Hepatocyte (in vitro differentiated cells): ENCODE measurements at regions not wholly inside any gene's neighbourhood (a gene's known extent, or its start where the extent isn't known, plus 50 kb on each side); places are given as distances from the start of the nearest gene placed in this dataset.
A peak's percentile ranks its signal among the peaks of the same experiment; 100 is the strongest.

Source experiments
- DNase-seq: peaks from one replicate; pipeline ENCODE4 v3.0.0-alpha.2; 2016; ENCODE audit warnings: low spot score
- H2AFZ ChIP-seq: fragments of 200-600 bp; sonication (generic); 2 replicates; pipeline ENCODE4 v1.6.0; 2016; ENCODE audit warnings: antibody characterized with exemption, mild to moderate bottlenecking
- H3K27ac ChIP-seq: fragments of 200-600 bp; sonication (generic); 2 replicates; pipeline ENCODE4 v1.5.1; 2016; ENCODE audit warnings: mild to moderate bottlenecking
- H3K27me3 ChIP-seq: fragments of 200-600 bp; sonication (generic); 2 replicates; pipeline ENCODE4 v1.6.1; 2016
- H3K36me3 ChIP-seq: fragments of 200-600 bp; sonication (generic); replicated peaks from 2 replicates; pipeline ENCODE4 v1.5.1; 2016; ENCODE audit warnings: low read depth; ENCODE audit not compliant: insufficient read depth
- H3K4me1 ChIP-seq: fragments of 200-600 bp; sonication (generic); 2 replicates; pipeline ENCODE4 v1.5.1; 2016; ENCODE audit warnings: mild to moderate bottlenecking, moderate library complexity; ENCODE audit not compliant: insufficient read depth
- H3K4me2 ChIP-seq: fragments of 200-600 bp; sonication (generic); 2 replicates; pipeline ENCODE4 v1.6.0; 2016
- H3K4me3 ChIP-seq: fragments of 200-600 bp; sonication (generic); 2 replicates; pipeline ENCODE4 v1.5.1; 2016; ENCODE audit warnings: mild to moderate bottlenecking
- H3K79me2 ChIP-seq: fragments of 200-600 bp; sonication (generic); 2 replicates; pipeline ENCODE4 v1.6.0; 2017; ENCODE audit warnings: mild to moderate bottlenecking
- H3K9me2 ChIP-seq: fragments of 200-600 bp; sonication (generic); replicated peaks from 2 replicates; pipeline ENCODE4 v1.6.0; 2017; ENCODE audit warnings: mild to moderate bottlenecking; ENCODE audit not compliant: insufficient read depth
- H3K9me3 ChIP-seq: fragments of 200-600 bp; sonication (generic); 2 replicates; pipeline ENCODE4 v1.5.1; 2016; ENCODE audit warnings: low read depth, mild to moderate bottlenecking
- H4K20me1 ChIP-seq: fragments of 200-600 bp; sonication (generic); 2 replicates; pipeline ENCODE4 v1.6.0; 2016; ENCODE audit warnings: mild to moderate bottlenecking; ENCODE audit not compliant: insufficient read depth, poor library complexity, severe bottlenecking
- CTCF ChIP-seq: fragments of 200-600 bp; sonication (generic); IDR thresholded peaks from 2 replicates; pipeline ENCODE4 v1.5.1; 2016; ENCODE audit warnings: antibody characterized with exemption, mild to moderate bottlenecking; ENCODE audit not compliant: poor library complexity
- EZH2 ChIP-seq: fragments of 200-600 bp; sonication (generic); IDR thresholded peaks from 2 replicates; pipeline ENCODE4 v1.6.1; 2016; ENCODE audit warnings: antibody characterized with exemption, mild to moderate bottlenecking, borderline replicate concordance
- EZH2phosphoT487 ChIP-seq: fragments of 200-600 bp; sonication (generic); IDR thresholded peaks from one replicate; pipeline ENCODE4 v1.6.1; 2018; ENCODE audit warnings: antibody characterized with exemption, mild to moderate bottlenecking, low read depth, moderate library complexity; ENCODE audit not compliant: unreplicated experiment, severe bottlenecking
- WGBS: methylation state at CpG from one replicate; pipeline ENCODE4 v1.1.6; 2016; ENCODE audit warnings: low lambda C conversion rate; ENCODE audit errors: missing lambda C conversion rate; 5-methylcytosine and 5-hydroxymethylcytosine counted together

- TF ChIP-seq EZH2, result no peak
- TF ChIP-seq EZH2phosphoT487, result no peak
- TF ChIP-seq CTCF, result no peak
- peak; percentile 61 for DNase-seq
- no peak overlapping the region for H2AFZ ChIP-seq
Observed at GRCh38 chr6:142542704-142543233, 241.0 kb downstream of the ADGRG6 start.

GRCh38 chr6:142543606-142544005, 241.8 kb downstream of the ADGRG6 start:
- DNase-seq, result no peak
- Histone ChIP-seq H3K36me3 (no peaks in the 10 kb centered on the region), H3K9me3 (no peaks in the 10 kb centered on the region), H3K27ac (peak overlapping the region; percentile 57), H3K4me2 (no peak overlapping the region), H3K79me2 (no peaks in the 10 kb centered on the region), H3K4me3 (no peak overlapping the region), H4K20me1 (no peaks in the 10 kb centered on the region), H3K27me3 (no peaks in the 10 kb centered on the region), H3K9me2 (no peaks in the 10 kb centered on the region), H3K4me1 (no peaks in the 10 kb centered on the region), H2AFZ (no peak overlapping the region)
- WGBS, result 42% methylated on average over 2 of the region's 2 CpGs
- no peak for TF ChIP-seq CTCF
- TF ChIP-seq EZH2phosphoT487, result no peak
- no peak for TF ChIP-seq EZH2

More at GRCh38 chr6:142542704-142543233, 241.0 kb downstream of the ADGRG6 start:
- no peaks in the 10 kb centered on the region for H3K9me3 ChIP-seq
- no peaks in the 10 kb centered on the region for H3K79me2 ChIP-seq
- H3K4me3 ChIP-seq, result no peak overlapping the region
- H3K36me3 ChIP-seq, result no peaks in the 10 kb centered on the region
- H3K27me3 ChIP-seq, result no peaks in the 10 kb centered on the region
- H3K9me2 ChIP-seq, result no peaks in the 10 kb centered on the region
- H3K4me2 ChIP-seq, result peak overlapping the region; percentile 11
- no peaks in the 10 kb centered on the region for H4K20me1 ChIP-seq
- peak overlapping the region; percentile 57 for H3K27ac ChIP-seq
- H3K4me1 ChIP-seq, result no peaks in the 10 kb centered on the region
- 82% methylated on average over 14 of the region's 14 CpGs for WGBS

- DNase-seq, result no peak
- H3K27me3 ChIP-seq, result no peaks in the 10 kb centered on the region
- H3K9me2 ChIP-seq, result no peaks in the 10 kb centered on the region
- no peaks in the 10 kb centered on the region for H3K79me2 ChIP-seq
- no peaks in the 10 kb centered on the region for H3K36me3 ChIP-seq
- no peaks in the 10 kb centered on the region for H4K20me1 ChIP-seq
- TF ChIP-seq CTCF, result no peak
- TF ChIP-seq EZH2phosphoT487, result no peak
- TF ChIP-seq EZH2, result no peak
- H3K27ac ChIP-seq, result no peak overlapping the region
- H3K4me2 ChIP-seq, result no peak overlapping the region
- H3K9me3 ChIP-seq, result no peaks in the 10 kb centered on the region
- no peak overlapping the region for H2AFZ ChIP-seq
- H3K4me3 ChIP-seq, result no peak overlapping the region
- H3K4me1 ChIP-seq, result no peaks in the 10 kb centered on the region
Observed at GRCh38 chr6:142544199-142544838, 242.5 kb downstream of the ADGRG6 start.
